Stimulated activated CD4-positive, alpha-beta T cell treated with anti-CD3 and anti-CD28 coated beads, Interleukin-4, amount 100 ng/mL, for 24 hours (primary cell): ENCODE measurements at regions not wholly inside any gene's neighbourhood (a gene's known extent, or its start where the extent isn't known, plus 50 kb on each side); places are given as distances from the start of the nearest gene placed in this dataset.
"Not testable (repeated sequence)": the region's sequence is repeated elsewhere in the genome, so short reads cannot be mapped to it uniquely, and the experiment has no call there.

Source experiments
- DNase-seq: peaks from one replicate; pipeline ENCODE4 v3.0.0-alpha.2; 2020

DNA sequence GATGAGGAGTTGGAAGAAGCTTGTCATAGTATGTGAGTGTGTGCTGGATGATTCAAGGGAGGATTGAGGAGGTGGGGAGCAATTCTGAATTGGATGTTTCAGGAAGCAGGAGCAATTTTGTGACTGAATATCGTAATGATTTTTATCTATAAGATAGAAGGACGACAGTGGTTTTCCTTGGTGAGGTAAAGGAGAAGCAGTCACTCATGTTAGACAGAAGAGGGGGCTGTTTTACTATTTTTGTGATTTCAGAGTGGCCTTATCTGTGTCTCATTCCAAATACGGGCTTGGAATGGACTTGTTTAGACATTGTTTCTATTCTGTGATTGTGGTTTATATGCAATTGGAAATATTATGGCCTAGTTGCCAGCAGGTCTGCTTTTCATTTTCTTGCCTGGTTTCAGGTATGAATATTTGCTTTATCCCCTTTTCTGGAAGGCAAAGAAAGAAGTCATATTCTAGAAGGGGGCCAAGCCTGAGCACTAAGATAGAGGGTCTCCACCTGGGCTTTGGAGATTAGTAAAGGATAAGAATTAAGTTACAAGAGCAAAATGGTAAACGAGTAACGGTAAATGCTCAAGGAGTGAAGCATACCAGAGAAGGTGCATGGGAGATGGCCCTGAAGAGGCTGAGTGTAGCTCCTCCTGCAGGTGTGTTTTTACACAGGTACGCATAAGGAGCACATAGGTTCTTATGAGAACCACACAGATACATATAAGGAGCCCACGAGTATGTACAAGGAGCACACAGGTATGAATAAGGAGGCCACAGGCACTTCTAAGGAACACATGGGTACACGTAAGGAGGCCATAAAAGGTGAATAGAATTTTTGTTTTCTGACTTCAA, 124.6 kb upstream of the KCNAB1 start:
- DNase-seq, result no peak

DNA sequence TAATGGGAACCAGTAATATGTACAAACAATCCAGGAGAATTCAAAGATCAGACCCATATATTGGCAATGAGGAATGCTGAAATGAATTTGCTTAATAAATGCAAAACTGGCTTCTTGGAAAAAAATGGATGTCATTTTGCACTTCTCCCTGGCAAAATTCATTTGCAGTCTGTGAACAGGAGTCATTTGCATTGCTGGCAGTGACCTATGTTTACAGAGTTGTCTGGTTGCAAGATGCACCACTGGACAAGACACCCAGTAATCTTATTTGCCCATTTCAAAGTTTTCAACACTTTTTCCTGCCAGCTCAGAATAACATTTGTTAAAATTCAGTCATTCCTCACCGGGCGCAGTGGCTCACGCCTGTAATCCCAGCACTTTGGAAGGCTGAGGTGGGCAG, 123.5 kb upstream of the KCNAB1 start:
- no peak for DNase-seq

- not testable (repeated sequence) for DNase-seq
These were observed 122.2 kb upstream of the KCNAB1 start for GRCh38 chr3:155998173-155998572.

GRCh38 chr3:156005736-156006135, 114.6 kb upstream of the KCNAB1 start:
- DNase-seq, result no peak

GRCh38 chr3:156010829-156011228, 109.5 kb upstream of the KCNAB1 start:
- DNase-seq, result no peak

DNA sequence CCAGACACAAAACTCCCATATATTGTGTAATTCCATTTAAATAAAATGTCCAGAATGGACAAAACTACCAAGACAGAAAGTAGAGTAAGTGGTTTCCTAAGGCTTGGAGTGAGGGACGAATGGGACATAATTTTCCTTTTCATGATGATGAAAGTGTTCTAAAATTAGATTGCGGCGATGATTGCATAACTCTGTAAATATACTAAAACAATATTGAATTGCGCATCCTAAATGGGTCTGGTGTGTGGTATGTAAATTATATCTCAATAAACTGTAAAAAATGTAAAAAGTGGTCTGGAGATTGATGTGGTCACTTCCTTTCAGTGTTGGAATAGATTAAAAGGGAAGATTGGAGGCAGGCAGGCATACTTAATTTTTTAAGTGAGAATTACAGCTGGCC, 105.9 kb upstream of the KCNAB1 start:
- no peak for DNase-seq

GRCh38 chr3:156016902-156017301, 103.5 kb upstream of the KCNAB1 start:
- no peak for DNase-seq

GRCh38 chr3:156017352-156018030, 102.9 kb upstream of the KCNAB1 start:
- DNase-seq, result no peak

GRCh38 chr3:156024904-156025533, 95.4 kb upstream of the KCNAB1 start:
- no peak for DNase-seq

GRCh38 chr3:156029208-156029607, 91.2 kb upstream of the KCNAB1 start:
- DNase-seq, result no peak

DNA sequence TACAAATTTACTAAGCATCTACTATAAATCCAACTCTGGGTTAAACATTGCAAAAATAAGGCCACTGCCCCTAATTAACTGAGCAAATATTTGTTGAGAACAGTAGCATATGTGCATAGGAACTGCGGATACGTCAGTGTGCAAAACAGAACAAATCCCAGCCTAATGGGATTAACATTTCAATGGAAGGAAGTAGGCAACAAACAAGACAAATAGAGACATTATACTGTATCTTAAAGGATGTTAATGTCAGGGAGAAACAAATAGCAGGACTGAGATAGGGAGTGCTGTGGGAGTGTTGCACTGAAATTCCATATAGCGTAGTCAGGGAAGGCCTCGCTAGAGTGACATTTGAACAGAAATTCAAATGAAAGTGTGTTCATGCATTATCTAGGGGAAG, 89.7 kb upstream of the KCNAB1 start:
- DNase-seq, result no peak

- no peak for DNase-seq
These were observed 87.0 kb upstream of the KCNAB1 start for GRCh38 chr3:156033428-156033827.

DNA sequence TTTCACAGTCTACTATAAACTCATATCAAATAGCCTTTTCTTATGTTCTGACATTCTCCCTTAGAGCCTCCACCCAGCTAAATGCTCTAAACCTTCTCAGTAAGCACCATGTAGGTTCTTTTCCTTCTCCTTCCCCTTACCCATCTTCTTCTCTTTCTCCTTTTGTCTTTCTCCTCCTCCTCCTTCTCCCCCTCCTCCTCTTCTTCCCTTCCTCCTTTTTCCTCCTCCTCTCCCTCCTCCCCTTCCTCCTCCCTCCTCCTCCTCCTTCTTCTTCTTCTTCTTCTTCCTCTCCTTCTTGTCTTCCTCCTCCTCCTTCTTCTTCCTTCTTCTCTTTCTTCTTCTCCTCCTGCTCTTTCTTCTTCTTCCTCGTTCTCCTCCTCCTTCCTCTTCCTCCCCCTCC, 85.2 kb upstream of the KCNAB1 start:
- DNase-seq, result no peak

GRCh38 chr3:156036258-156037053, 83.9 kb upstream of the KCNAB1 start:
- DNase-seq, result no peak

- no peak for DNase-seq
These were observed 83.0 kb upstream of the KCNAB1 start for GRCh38 chr3:156037356-156037755.

- DNase-seq, result no peak
These were observed 81.5 kb upstream of the KCNAB1 start for GRCh38 chr3:156038869-156039268.

- no peak for DNase-seq
These were observed 80.3 kb upstream of the KCNAB1 start for GRCh38 chr3:156040041-156040440.

DNA sequence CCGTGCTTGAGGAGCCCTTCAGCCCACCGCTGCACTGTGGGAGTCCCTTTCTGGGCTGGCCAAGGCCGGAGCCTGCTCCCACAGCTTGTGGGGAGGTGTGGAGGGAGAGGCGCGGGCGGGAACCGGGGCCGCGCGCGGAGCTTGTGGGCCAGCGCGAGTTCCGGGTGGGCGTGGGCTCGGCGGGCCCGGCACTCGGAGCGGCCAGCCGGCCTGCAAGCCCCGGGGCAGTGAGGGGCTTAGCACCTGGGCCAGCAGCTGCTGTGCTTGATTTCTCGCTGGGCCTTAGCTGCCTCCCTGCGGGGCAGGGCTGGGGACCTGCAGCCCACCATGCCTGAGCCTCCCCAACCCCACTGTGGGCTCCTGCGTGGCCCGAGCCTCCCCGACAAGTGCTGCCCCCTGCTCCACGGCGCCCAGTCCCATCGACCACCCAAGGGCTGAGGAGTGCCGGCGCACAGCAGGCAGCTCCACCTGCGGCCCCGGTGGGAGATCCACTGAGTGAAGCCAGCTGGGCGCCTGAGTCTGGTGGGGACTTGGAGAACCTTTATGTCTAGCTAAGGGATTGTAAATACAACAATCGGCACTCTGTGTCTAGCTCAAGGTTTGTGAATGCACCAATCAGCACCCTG, 79.0 kb upstream of the KCNAB1 start:
- DNase-seq, result not testable (repeated sequence)

DNA sequence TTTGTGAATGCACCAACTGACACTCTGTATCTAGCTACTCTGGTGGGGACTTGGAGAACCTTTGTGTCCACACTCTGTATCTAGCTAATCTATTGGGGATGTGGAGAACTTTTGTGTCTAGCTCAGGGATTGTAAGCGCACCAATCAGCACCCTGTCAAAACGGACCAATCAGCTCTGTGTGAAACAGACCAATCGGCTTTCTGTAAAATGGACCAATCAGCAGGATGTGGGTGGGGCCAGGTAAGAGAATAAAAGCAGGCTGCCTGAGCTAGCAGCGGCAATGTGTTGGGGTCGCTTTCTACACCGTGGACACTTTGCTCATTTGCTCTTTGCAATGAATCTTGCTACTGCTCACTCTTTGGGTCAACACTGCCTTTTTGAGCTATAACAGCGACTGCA, 78.5 kb upstream of the KCNAB1 start:
- DNase-seq, result not testable (repeated sequence)

- peak; percentile 48 for DNase-seq
These were observed 76.3 kb upstream of the KCNAB1 start for GRCh38 chr3:156043832-156044633.

- DNase-seq, result no peak
These were observed 75.8 kb upstream of the KCNAB1 start for GRCh38 chr3:156044634-156044975.

- DNase-seq, result not testable (repeated sequence)
These were observed 71.9 kb upstream of the KCNAB1 start for GRCh38 chr3:156048483-156048882.
